ENCODE measurements at regions not wholly inside any gene's neighbourhood (a gene's known extent, or its start where the extent isn't known, plus 50 kb on each side); places are given as distances from the start of the nearest gene placed in this dataset.
A peak's percentile ranks its signal among the peaks of the same experiment; 100 is the strongest.

DNA sequence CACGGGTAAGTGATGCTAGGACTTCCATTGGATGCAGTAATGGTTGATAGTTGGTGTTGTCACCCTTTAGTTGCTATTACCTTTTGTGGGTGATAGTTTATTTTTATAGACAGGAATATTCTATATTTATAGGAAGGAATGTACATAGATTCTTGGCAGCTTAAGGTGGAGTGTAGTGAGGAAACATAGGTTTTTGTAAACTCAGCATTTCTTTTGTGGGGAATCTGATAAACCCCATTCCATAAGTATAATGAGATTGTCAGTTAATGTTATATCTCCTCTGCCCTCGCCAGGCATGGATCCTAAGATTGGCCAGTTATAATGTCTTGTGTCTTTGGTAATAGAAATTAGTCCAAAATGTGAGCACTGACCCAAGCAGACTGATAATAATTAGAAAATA, 262.7 kb downstream of the JRKL start:
- CTCF ChIA-PET = no interaction called here

More for the DNA sequence above, 262.7 kb downstream of the JRKL start:
- H3K23ac ChIP-seq (ENCODE audit: low read depth, low read length) = no peak overlapping the region
- H4K91ac ChIP-seq (ENCODE audit: insufficient read depth, low read depth, low read length) = no peak overlapping the region
- H3K18ac ChIP-seq (ENCODE audit: low read depth, low read length) = no peak overlapping the region
- H3K4me1 ChIP-seq (ENCODE audit: control insufficient read depth, insufficient read depth, low read length) = no peaks in the 10 kb centered on the region
- no peak overlapping the region for H4K8ac ChIP-seq (ENCODE audit: low read depth in 2 of 2, low read length in 2 of 2)
- in situ Hi-C loops (cut with MboI; ENCODE audit: low sequenced_read_pairs) (no loop called here), dilution Hi-C loops (cut with HindIII; ENCODE audit: low sequenced_read_pairs, unreplicated experiment) (no loop called here), intact Hi-C loops (cut with micrococcal nuclease) (no loop called here)
- H2BK20ac ChIP-seq (ENCODE audit: low read depth, low read length) = no peak overlapping the region
- DNase-seq = no peak
- no peak overlapping the region for H3K4me2 ChIP-seq (ENCODE audit: low read depth, low read length)
- no peaks in the 10 kb centered on the region for H3K9me3 ChIP-seq (ENCODE audit: control insufficient read depth, insufficient read depth, low read length)
- H3K14ac ChIP-seq (replicated peaks; ENCODE audit: low read depth, low read length) = no peak overlapping the region
- H2AK5ac ChIP-seq (ENCODE audit: low read depth, low read length) = no peak overlapping the region
- H3K79me1 ChIP-seq (ENCODE audit: low read depth in 1 of 2, low read length in 2 of 2) = no peaks in the 10 kb centered on the region
- no peak overlapping the region for H2AK9ac ChIP-seq (replicated peaks; ENCODE audit: low read depth, low read length, poor library complexity)
- BruUV-seq (replicated peaks) = no TSS peak
- H3K56ac ChIP-seq (ENCODE audit: extremely low read depth, insufficient read depth, low read length) = no peak overlapping the region
- H3K9me1 ChIP-seq (ENCODE audit: insufficient read depth, low read length) = no peaks in the 10 kb centered on the region
- no peak overlapping the region for H3K27ac ChIP-seq (ENCODE audit: insufficient read depth, low read length)
- no peak overlapping the region for H2BK120ac ChIP-seq (ENCODE audit: low read depth, low read length)
- no peak overlapping the region for H2BK5ac ChIP-seq (ENCODE audit: low read depth, low read length, poor library complexity, severe bottlenecking)
- no peaks in the 10 kb centered on the region for H3K27me3 ChIP-seq (ENCODE audit: control insufficient read depth, insufficient read depth, low read length)
- no peaks in the 10 kb centered on the region for H3K36me3 ChIP-seq (ENCODE audit: control insufficient read depth, insufficient read depth, low read length)
- no peak overlapping the region for H3K9ac ChIP-seq (ENCODE audit: low read depth, low read length)
- no CpG with 5 or more reads among the region's 2 CpGs for WGBS, 2 experiments (ENCODE audit: extremely low coverage in 2 of 2, insufficient read length in 1 of 2)
- no peak overlapping the region for H3K4ac ChIP-seq (ENCODE audit: low read depth, low read length)
- no peak overlapping the region for H4K5ac ChIP-seq (ENCODE audit: low read depth, low read length)
- no peak overlapping the region for H2BK15ac ChIP-seq (ENCODE audit: low read depth, low read length)
- TF ChIP-seq POLR2A (IDR thresholded peaks at IDR 0.05; ENCODE audit: low read depth, low read length) = no peak
- peak; percentile 78 for TF ChIP-seq MAFK (IDR thresholded peaks at IDR 0.05; ENCODE audit: low read depth, low read length)
- no peak for TF ChIP-seq SMC3 (IDR thresholded peaks at IDR 0.05; ENCODE audit: low read depth, low read length)
- no peak for TF ChIP-seq CEBPB (IDR thresholded peaks at IDR 0.05; ENCODE audit: low read depth, low read length)
- no peak for TF ChIP-seq NFE2L2 (IDR thresholded peaks at IDR 0.05; ENCODE audit: low read depth, low read length)
- no peak for TF ChIP-seq FOS (IDR thresholded peaks at IDR 0.05; ENCODE audit: low read depth, low read length)
- TF ChIP-seq, protein P1, sequence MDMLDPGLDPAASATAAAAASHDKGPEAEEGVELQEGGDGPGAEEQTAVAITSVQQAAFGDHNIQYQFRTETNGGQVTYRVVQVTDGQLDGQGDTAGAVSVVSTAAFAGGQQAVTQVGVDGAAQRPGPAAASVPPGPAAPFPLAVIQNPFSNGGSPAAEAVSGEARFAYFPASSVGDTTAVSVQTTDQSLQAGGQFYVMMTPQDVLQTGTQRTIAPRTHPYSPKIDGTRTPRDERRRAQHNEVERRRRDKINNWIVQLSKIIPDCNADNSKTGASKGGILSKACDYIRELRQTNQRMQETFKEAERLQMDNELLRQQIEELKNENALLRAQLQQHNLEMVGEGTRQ (IDR thresholded peaks at IDR 0.05; ENCODE audit: low read depth, low read length) = no peak
- no peak for ATAC-seq (ENCODE audit: low read depth)
- POLR2A ChIA-PET (ENCODE audit: unreplicated experiment) = no interaction called here
- no peaks in the 10 kb centered on the region for H4K20me1 ChIP-seq (ENCODE audit: insufficient read depth, low read length)
- H3K4me3 ChIP-seq (ENCODE audit: insufficient read depth, low read depth, low read length) = no peak overlapping the region
- no peak overlapping the region for H2AFZ ChIP-seq (replicated peaks; ENCODE audit: low read length, poor library complexity)

All from IMR-90 (cell line).